WERI-Rb-1 (cell line): ENCODE measurements at regions not wholly inside any gene's neighbourhood (a gene's known extent, or its start where the extent isn't known, plus 50 kb on each side); places are given as distances from the start of the nearest gene placed in this dataset.

Experiments
- DNase-seq: peaks from one replicate; pipeline ENCODE4 v3.0.0-alpha.2; 2020
- H3K27ac ChIP-seq: fragments of 250-450 bp; sonication (Bioruptor Pico); 2 replicates; pipeline ENCODE4 v1.5.1; 2020; ENCODE audit warnings: mild to moderate bottlenecking, moderate library complexity
- H3K27me3 ChIP-seq: fragments of 250-450 bp; sonication (Bioruptor Pico); 2 replicates; pipeline ENCODE4 v1.5.1; 2021; ENCODE audit warnings: mild to moderate bottlenecking, low read depth, moderate library complexity; ENCODE audit not compliant: insufficient read depth, severe bottlenecking
- H3K36me3 ChIP-seq: fragments of 250-450 bp; sonication (Bioruptor Pico); 2 replicates; pipeline ENCODE4 v1.5.1; 2020; ENCODE audit warnings: mild to moderate bottlenecking, moderate library complexity
- H3K4me3 ChIP-seq: 2 replicates; pipeline ENCODE4 v1.5.1; 2011; ENCODE audit warnings: low read depth, mild to moderate bottlenecking, control low read depth, low read length
- H3K9me3 ChIP-seq: fragments of 250-450 bp; sonication (Bioruptor Pico); 2 replicates; pipeline ENCODE4 v1.5.1; 2021; ENCODE audit warnings: mild to moderate bottlenecking, moderate library complexity; ENCODE audit not compliant: severe bottlenecking
- CTCF ChIP-seq: IDR thresholded peaks from 2 replicates; pipeline ENCODE4 v1.5.1; 2011; ENCODE audit warnings: low read depth, mild to moderate bottlenecking, control low read depth, inconsistent platforms, low read length

GRCh38 chr5:109567374-109568044 lies 122.2 kb upstream of the MAN2A1 start:
- Histone ChIP-seq H3K27ac (no peak overlapping the region), H3K9me3 (no peaks in the 10 kb centered on the region), H3K27me3 (no peaks in the 10 kb centered on the region), H3K36me3 (no peaks in the 10 kb centered on the region), H3K4me3 (no peak overlapping the region)
- no peak for DNase-seq
- TF ChIP-seq CTCF, result no peak

- TF ChIP-seq CTCF, result no peak
- H3K27ac ChIP-seq, result no peak overlapping the region
- no peaks in the 10 kb centered on the region for H3K27me3 ChIP-seq
These were observed 123.4 kb upstream of the MAN2A1 start for GRCh38 chr5:109566361-109566760.

GRCh38 chr5:109563739-109564138 lies 126.0 kb upstream of the MAN2A1 start:
- H3K4me3 ChIP-seq, result no peak overlapping the region
- no peaks in the 10 kb centered on the region for H3K27me3 ChIP-seq
- no peaks in the 10 kb centered on the region for H3K9me3 ChIP-seq
- no peak for DNase-seq
- no peaks in the 10 kb centered on the region for H3K36me3 ChIP-seq
- TF ChIP-seq CTCF, result no peak
- H3K27ac ChIP-seq, result no peak overlapping the region

More at GRCh38 chr5:109566361-109566760, 123.4 kb upstream of the MAN2A1 start:
- Histone ChIP-seq H3K4me3 (no peak overlapping the region), H3K9me3 (no peaks in the 10 kb centered on the region), H3K36me3 (no peaks in the 10 kb centered on the region)
- no peak for DNase-seq

- Histone ChIP-seq H3K4me3 (no peak overlapping the region), H3K9me3 (no peaks in the 10 kb centered on the region), H3K36me3 (no peaks in the 10 kb centered on the region), H3K27me3 (no peaks in the 10 kb centered on the region), H3K27ac (no peak overlapping the region)
- TF ChIP-seq CTCF, result no peak
- no peak for DNase-seq
These were observed 126.5 kb upstream of the MAN2A1 start for GRCh38 chr5:109563189-109563588.

GRCh38 chr5:109562441-109562840 lies 127.3 kb upstream of the MAN2A1 start:
- no peaks in the 10 kb centered on the region for H3K36me3 ChIP-seq
- H3K27me3 ChIP-seq, result no peaks in the 10 kb centered on the region
- H3K9me3 ChIP-seq, result no peaks in the 10 kb centered on the region
- no peak for TF ChIP-seq CTCF
- H3K27ac ChIP-seq, result no peak overlapping the region
- no peak overlapping the region for H3K4me3 ChIP-seq
- no peak for DNase-seq

- no peak overlapping the region for H3K4me3 ChIP-seq
- H3K9me3 ChIP-seq, result no peaks in the 10 kb centered on the region
- H3K27ac ChIP-seq, result no peak overlapping the region
- DNase-seq, result no peak
- H3K36me3 ChIP-seq, result no peaks in the 10 kb centered on the region
- no peaks in the 10 kb centered on the region for H3K27me3 ChIP-seq
- no peak for TF ChIP-seq CTCF
These were observed 128.3 kb upstream of the MAN2A1 start for GRCh38 chr5:109561447-109561846.
